Hematopoietic multipotent progenitor cell treated with erythropoietin and hydrocortisone succinate and interleukin-3 and kit ligand, for 15 days (in vitro differentiated cells): ENCODE measurements at regions not wholly inside any gene's neighbourhood (a gene's known extent, or its start where the extent isn't known, plus 50 kb on each side); places are given as distances from the start of the nearest gene placed in this dataset.
"Not testable (repeated sequence)": the region's sequence is repeated elsewhere in the genome, so short reads cannot be mapped to it uniquely, and the experiment has no call there.

ENCODE experiments used
- DNase-seq: peaks from one replicate; pipeline ENCODE4 v3.0.0-alpha.2; 2015; ENCODE audit warnings: low spot score

- DNase-seq: no peak
Observed at GRCh38 chr21:43287795-43288755, 119.3 kb downstream of the CRYAA start.

GRCh38 chr21:43287111-43287760, 118.4 kb downstream of the CRYAA start:
- DNase-seq: no peak

- DNase-seq: no peak
Observed at GRCh38 chr21:43286196-43286595, 117.4 kb downstream of the CRYAA start.

- DNase-seq: no peak
Observed at GRCh38 chr21:43284700-43285099, 115.9 kb downstream of the CRYAA start.

- no peak for DNase-seq
Observed at GRCh38 chr21:43284238-43284637, 115.4 kb downstream of the CRYAA start.

GRCh38 chr21:43283925-43284221, 115.1 kb downstream of the CRYAA start:
- DNase-seq: not testable (repeated sequence)

GRCh38 chr21:43283136-43283924, 114.5 kb downstream of the CRYAA start:
- DNase-seq: no peak

GRCh38 chr21:43282358-43283120, 113.7 kb downstream of the CRYAA start:
- no peak for DNase-seq

- DNase-seq: no peak
Observed at GRCh38 chr21:43281661-43282357, 113.0 kb downstream of the CRYAA start.

GRCh38 chr21:43280949-43281633, 112.3 kb downstream of the CRYAA start:
- no peak for DNase-seq

GRCh38 chr21:43279578-43279894, 110.7 kb downstream of the CRYAA start:
- DNase-seq: no peak

- no peak for DNase-seq
Observed at GRCh38 chr21:43278766-43279577, 110.2 kb downstream of the CRYAA start.

GRCh38 chr21:43278359-43278758, 109.6 kb downstream of the CRYAA start:
- no peak for DNase-seq

- no peak for DNase-seq
Observed at GRCh38 chr21:43277481-43278351, 108.9 kb downstream of the CRYAA start.

GRCh38 chr21:43276811-43277210, 108.0 kb downstream of the CRYAA start:
- no peak for DNase-seq

GRCh38 chr21:43275421-43276211, 106.8 kb downstream of the CRYAA start:
- DNase-seq: no peak

GRCh38 chr21:43274946-43275310, 106.1 kb downstream of the CRYAA start:
- DNase-seq: no peak
